ENCODE measurements at regions not wholly inside any gene's neighbourhood (a gene's known extent, or its start where the extent isn't known, plus 50 kb on each side); places are given as distances from the start of the nearest gene placed in this dataset.

GRCh38 chr10:33657913-33658312 lies 323.4 kb upstream of the NRP1 start:
- TF ChIP-seq CTCF (IDR thresholded peaks at IDR 0.05; ENCODE audit: low read depth, low read length, poor library complexity, severe bottlenecking) (no peak), EZH2phosphoT487 (IDR thresholded peaks at IDR 0.05; ENCODE audit: borderline replicate concordance, low read length) (no peak)
- H3K79me2 ChIP-seq (ENCODE audit: control insufficient read depth, low read length), result no peaks in the 10 kb centered on the region
- H3K36me3 ChIP-seq (ENCODE audit: control insufficient read depth, low read length), result no peaks in the 10 kb centered on the region
- no peaks in the 10 kb centered on the region for H3K4me1 ChIP-seq (ENCODE audit: control insufficient read depth, low read length)
- H3K4me3 ChIP-seq (ENCODE audit: low read length), result no peak overlapping the region
- H3K4me2 ChIP-seq (ENCODE audit: low read length), result no peak overlapping the region
- no peaks in the 10 kb centered on the region for H3F3A ChIP-seq (ENCODE audit: control insufficient read depth, insufficient read depth)
- no peaks in the 10 kb centered on the region for H3K27me3 ChIP-seq (ENCODE audit: control insufficient read depth, low read length)
- no peaks in the 10 kb centered on the region for H3K9me3 ChIP-seq (ENCODE audit: control insufficient read depth, insufficient read depth, low read length)
- no peaks in the 10 kb centered on the region for H4K20me1 ChIP-seq (ENCODE audit: control insufficient read depth, insufficient read depth, low read depth, low read length)
- no peaks in the 10 kb centered on the region for H3K9me2 ChIP-seq (replicated peaks; ENCODE audit: control insufficient read depth, low read length)
- H3K27ac ChIP-seq (ENCODE audit: low read depth, low read length), result no peak overlapping the region

- Histone ChIP-seq H3K27ac (ENCODE audit: low read depth, low read length) (no peak overlapping the region), H4K20me1 (ENCODE audit: control insufficient read depth, insufficient read depth, low read depth, low read length) (no peaks in the 10 kb centered on the region), H3K36me3 (ENCODE audit: control insufficient read depth, low read length) (no peaks in the 10 kb centered on the region), H3K27me3 (ENCODE audit: control insufficient read depth, low read length) (no peaks in the 10 kb centered on the region), H3K9me3 (ENCODE audit: control insufficient read depth, insufficient read depth, low read length) (no peaks in the 10 kb centered on the region), H3K4me3 (ENCODE audit: low read length) (no peak overlapping the region), H3K4me2 (ENCODE audit: low read length) (no peak overlapping the region), H3K4me1 (ENCODE audit: control insufficient read depth, low read length) (no peaks in the 10 kb centered on the region), H3K9me2 (replicated peaks; ENCODE audit: control insufficient read depth, low read length) (no peaks in the 10 kb centered on the region), H3K79me2 (ENCODE audit: control insufficient read depth, low read length) (no peaks in the 10 kb centered on the region), H3F3A (ENCODE audit: control insufficient read depth, insufficient read depth) (no peaks in the 10 kb centered on the region)
- no peak for TF ChIP-seq EZH2phosphoT487 (IDR thresholded peaks at IDR 0.05; ENCODE audit: borderline replicate concordance, low read length)
- TF ChIP-seq CTCF (IDR thresholded peaks at IDR 0.05; ENCODE audit: low read depth, low read length, poor library complexity, severe bottlenecking), result no peak
Measured at GRCh38 chr10:33657154-33657908, 322.9 kb upstream of the NRP1 start.

- Histone ChIP-seq H4K20me1 (ENCODE audit: control insufficient read depth, insufficient read depth, low read depth, low read length) (no peaks in the 10 kb centered on the region), H3K4me3 (ENCODE audit: low read length) (no peak overlapping the region), H3K36me3 (ENCODE audit: control insufficient read depth, low read length) (no peaks in the 10 kb centered on the region), H3K79me2 (ENCODE audit: control insufficient read depth, low read length) (no peaks in the 10 kb centered on the region), H3K4me1 (ENCODE audit: control insufficient read depth, low read length) (no peaks in the 10 kb centered on the region), H3K9me3 (ENCODE audit: control insufficient read depth, insufficient read depth, low read length) (no peaks in the 10 kb centered on the region), H3K27me3 (ENCODE audit: control insufficient read depth, low read length) (no peaks in the 10 kb centered on the region), H3K27ac (ENCODE audit: low read depth, low read length) (no peak overlapping the region), H3K4me2 (ENCODE audit: low read length) (no peak overlapping the region), H3F3A (ENCODE audit: control insufficient read depth, insufficient read depth) (no peaks in the 10 kb centered on the region), H3K9me2 (replicated peaks; ENCODE audit: control insufficient read depth, low read length) (no peaks in the 10 kb centered on the region)
- no peak for TF ChIP-seq CTCF (IDR thresholded peaks at IDR 0.05; ENCODE audit: low read depth, low read length, poor library complexity, severe bottlenecking)
- no peak for TF ChIP-seq EZH2phosphoT487 (IDR thresholded peaks at IDR 0.05; ENCODE audit: borderline replicate concordance, low read length)
Measured at GRCh38 chr10:33655921-33656320, 321.5 kb upstream of the NRP1 start.
